Gastroesophageal sphincter (tissue), 3 donors: ENCODE measurements at regions not wholly inside any gene's neighbourhood (a gene's known extent, or its start where the extent isn't known, plus 50 kb on each side); places are given as distances from the start of the nearest gene placed in this dataset.

Experiments
- CTCF ChIP-seq, 4 experiments: fragments of 200-600 bp in 2 of 4; fragments of 450-650 bp in 2 of 4; sonication (generic) in 1 of 4; IDR thresholded peaks; one replicate each; pipeline ENCODE4 v1.5.1; 2017 to 2019; ENCODE audit warnings: antibody characterized with exemption in 4 of 4, mild to moderate bottlenecking in 2 of 4, moderate library complexity in 2 of 4
- EP300 ChIP-seq: sonication (generic); formaldehyde crosslinking; IDR thresholded peaks from one replicate; pipeline ENCODE4 v1.6.1; 2017; ENCODE audit warnings: antibody characterized with exemption, mild to moderate bottlenecking
- POLR2A ChIP-seq, 2 donors: fragments of 450-650 bp; IDR thresholded peaks; one replicate each; pipeline ENCODE4 v1.6.1; 2017; ENCODE audit warnings: antibody characterized with exemption in 2 of 2, mild to moderate bottlenecking in 2 of 2, moderate library complexity in 1 of 2
- POLR2AphosphoS5 ChIP-seq: sonication (generic); formaldehyde crosslinking; IDR thresholded peaks from one replicate; pipeline ENCODE4 v1.6.1; 2017; ENCODE audit warnings: antibody characterized with exemption

DNA sequence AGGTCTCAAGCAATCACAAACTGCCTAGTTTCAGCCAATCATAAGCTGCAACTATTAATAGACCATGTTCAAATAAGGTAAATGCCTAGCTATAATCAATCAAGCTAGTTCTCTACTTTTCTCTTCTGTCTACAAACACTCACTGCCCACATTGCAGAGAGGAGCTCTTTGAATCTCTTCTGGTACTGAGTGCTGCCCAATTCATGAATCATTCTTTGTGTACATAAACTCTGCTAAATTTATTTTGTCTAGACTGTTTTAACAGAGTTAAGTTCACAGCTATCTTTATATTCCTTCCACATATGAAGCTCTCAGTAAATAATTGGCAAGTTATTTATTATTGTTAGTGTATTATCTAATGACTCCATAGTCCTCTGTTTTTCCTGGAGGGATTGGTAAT, 411.0 kb downstream of the EPHA7 start:
- TF ChIP-seq CTCF (IDR thresholded peaks at IDR 0.05) (no peak), POLR2A (IDR thresholded peaks at IDR 0.05) (no peak), EP300 (no peak), POLR2AphosphoS5 (no peak)
